ENCODE measurements at regions not wholly inside any gene's neighbourhood (a gene's known extent, or its start where the extent isn't known, plus 50 kb on each side); places are given as distances from the start of the nearest gene placed in this dataset.

- no peak for TF ChIP-seq CTCF (IDR thresholded peaks at IDR 0.05)
- H3K4me1 ChIP-seq (ENCODE audit: insufficient read depth, low read length) = no peaks in the 10 kb centered on the region
- intact Hi-C loops (cut with DNase I, micrococcal nuclease) = no loop called here
- CTCF ChIA-PET = no interaction called here
- no peak overlapping the region for H3K27ac ChIP-seq (ENCODE audit: low read depth in 1 of 2, low read length in 2 of 2)
- H3K27me3 ChIP-seq (ENCODE audit: control insufficient read depth in 1 of 2, insufficient read depth in 2 of 2, low read length in 2 of 2) = no peaks in the 10 kb centered on the region
- Mint-ChIP-seq H3K27ac (no peak overlapping the region), H3K4me3 (no peak overlapping the region), H3K27me3 (no peaks in the 10 kb centered on the region), H3K4me1 (ENCODE audit: low read depth) (peaks cover 8% of the 10 kb centered on the region), H3K9me3 (no peaks in the 10 kb centered on the region), H3K36me3 (ENCODE audit: low read depth) (no peaks in the 10 kb centered on the region)
- POLR2A ChIA-PET = no interaction called here
- H3K9me3 ChIP-seq (ENCODE audit: control insufficient read depth in 1 of 2, insufficient read depth in 1 of 2, low read length in 2 of 2) = no peaks in the 10 kb centered on the region
- DNase-seq = no peak
- no peak overlapping the region for H3K4me3 ChIP-seq (ENCODE audit: low read length)
- no peaks in the 10 kb centered on the region for H3K36me3 ChIP-seq (ENCODE audit: insufficient read depth, low read length)
- ATAC-seq (ENCODE audit: poor library complexity) = no peak
These were observed 110.3 kb downstream of the PDCL3 start for GRCh38 chr2:100673115-100673514.

- H3K4me3 ChIP-seq (ENCODE audit: low read length) = no peak overlapping the region
- no peaks in the 10 kb centered on the region for H3K36me3 ChIP-seq (ENCODE audit: insufficient read depth, low read length)
- Mint-ChIP-seq H3K9me3 (no peaks in the 10 kb centered on the region), H3K4me3 (no peak overlapping the region), H3K36me3 (ENCODE audit: low read depth) (no peaks in the 10 kb centered on the region), H3K27ac (no peak overlapping the region), H3K27me3 (no peaks in the 10 kb centered on the region), H3K4me1 (ENCODE audit: low read depth) (peaks cover 4% of the 10 kb centered on the region)
- no peak for ATAC-seq (ENCODE audit: poor library complexity)
- no peak for DNase-seq
- ChIA-PET POLR2A (no interaction called here), CTCF (no interaction called here)
- no peaks in the 10 kb centered on the region for H3K27me3 ChIP-seq (ENCODE audit: control insufficient read depth in 1 of 2, insufficient read depth in 2 of 2, low read length in 2 of 2)
- H3K4me1 ChIP-seq (ENCODE audit: insufficient read depth, low read length) = no peaks in the 10 kb centered on the region
- H3K9me3 ChIP-seq (ENCODE audit: control insufficient read depth in 1 of 2, insufficient read depth in 1 of 2, low read length in 2 of 2) = no peaks in the 10 kb centered on the region
- no peak overlapping the region for H3K27ac ChIP-seq (ENCODE audit: low read depth in 1 of 2, low read length in 2 of 2)
- TF ChIP-seq CTCF (IDR thresholded peaks at IDR 0.05) = no peak
- intact Hi-C loops (cut with DNase I, micrococcal nuclease) = no loop called here
These were observed 111.1 kb downstream of the PDCL3 start for GRCh38 chr2:100673691-100674485.

GRCh38 chr2:100674666-100675065, 111.9 kb downstream of the PDCL3 start:
- H3K9me3 Mint-ChIP-seq = no peaks in the 10 kb centered on the region
- no peak overlapping the region for H3K4me3 Mint-ChIP-seq
- no peak for DNase-seq
- CTCF ChIA-PET = no interaction called here
- H3K4me3 ChIP-seq (ENCODE audit: low read length) = no peak overlapping the region
- no peaks in the 10 kb centered on the region for H3K36me3 Mint-ChIP-seq (ENCODE audit: low read depth)
- TF ChIP-seq CTCF (IDR thresholded peaks at IDR 0.05) = no peak
- peaks cover 7% of the 10 kb centered on the region for H3K4me1 Mint-ChIP-seq (ENCODE audit: low read depth)
- no peaks in the 10 kb centered on the region for H3K36me3 ChIP-seq (ENCODE audit: insufficient read depth, low read length)
- H3K27me3 Mint-ChIP-seq = no peaks in the 10 kb centered on the region
- no peaks in the 10 kb centered on the region for H3K9me3 ChIP-seq (ENCODE audit: control insufficient read depth in 1 of 2, insufficient read depth in 1 of 2, low read length in 2 of 2)
- no peaks in the 10 kb centered on the region for H3K27me3 ChIP-seq (ENCODE audit: control insufficient read depth in 1 of 2, insufficient read depth in 2 of 2, low read length in 2 of 2)
- H3K27ac Mint-ChIP-seq = no peak overlapping the region
- H3K27ac ChIP-seq (ENCODE audit: low read depth in 1 of 2, low read length in 2 of 2) = no peak overlapping the region
- POLR2A ChIA-PET = no interaction called here
- peaks cover 6% of the 10 kb centered on the region for H3K4me1 ChIP-seq (ENCODE audit: insufficient read depth, low read length)
- no peak for ATAC-seq (ENCODE audit: poor library complexity)
- intact Hi-C loops (cut with DNase I, micrococcal nuclease) = no loop called here
